Fibroblast of gingiva (primary cell): ENCODE measurements at regions not wholly inside any gene's neighbourhood (a gene's known extent, or its start where the extent isn't known, plus 50 kb on each side); places are given as distances from the start of the nearest gene placed in this dataset.
"Not testable (repeated sequence)": the region's sequence is repeated elsewhere in the genome, so short reads cannot be mapped to it uniquely, and the experiment has no call there.

Source experiments
- DNase-seq: peaks from one replicate; pipeline ENCODE4 v3.0.0-alpha.2; 2011; ENCODE audit warnings: low read depth

DNA sequence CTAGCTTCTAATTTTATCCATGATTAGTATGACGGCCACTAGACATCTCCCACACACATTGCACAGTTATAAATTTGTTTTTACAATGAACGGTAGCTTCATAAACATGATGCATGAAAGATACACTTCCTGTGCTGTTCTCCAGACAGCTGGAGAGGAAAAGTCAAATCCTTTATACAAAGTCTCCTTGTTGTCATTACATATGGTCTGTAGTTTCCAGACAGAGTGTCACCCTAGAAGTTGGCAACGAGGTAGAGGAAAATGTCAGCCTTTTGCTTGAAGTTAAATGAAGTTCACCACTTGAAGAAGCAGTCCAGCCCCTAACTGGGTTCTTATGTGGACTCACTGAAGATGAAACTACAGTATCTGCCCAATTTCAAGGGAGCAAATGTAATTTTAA is 253.0 kb upstream of the P2RY1 start:
- no peak for DNase-seq

- DNase-seq: peak; percentile 16
These were observed 251.0 kb upstream of the P2RY1 start for GRCh38 chr3:152583963-152584362.

- no peak for DNase-seq
These were observed 248.0 kb upstream of the P2RY1 start for GRCh38 chr3:152586974-152587373.

- DNase-seq: no peak
These were observed 247.1 kb upstream of the P2RY1 start for GRCh38 chr3:152587861-152588260.

GRCh38 chr3:152589644-152590043 is 245.3 kb upstream of the P2RY1 start:
- no peak for DNase-seq

DNA sequence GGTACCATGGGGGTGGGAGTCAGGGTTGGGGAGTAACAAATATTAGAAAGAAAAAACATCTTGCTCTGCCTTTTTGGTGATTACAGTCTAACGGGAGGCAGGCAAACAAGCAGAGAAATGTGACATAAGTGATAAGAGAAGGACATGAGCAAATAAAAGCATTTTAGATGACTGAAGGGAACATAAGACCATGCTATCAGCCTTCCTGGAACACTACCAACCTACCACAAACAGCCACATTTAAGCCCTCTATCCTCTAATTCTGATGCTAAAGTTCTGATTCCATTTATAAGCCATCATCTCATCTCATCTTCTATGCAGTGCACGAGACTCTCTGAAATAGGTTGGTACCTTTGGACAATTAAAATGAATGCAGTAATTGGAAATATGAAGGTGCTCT is 243.4 kb upstream of the P2RY1 start:
- no peak for DNase-seq

DNA sequence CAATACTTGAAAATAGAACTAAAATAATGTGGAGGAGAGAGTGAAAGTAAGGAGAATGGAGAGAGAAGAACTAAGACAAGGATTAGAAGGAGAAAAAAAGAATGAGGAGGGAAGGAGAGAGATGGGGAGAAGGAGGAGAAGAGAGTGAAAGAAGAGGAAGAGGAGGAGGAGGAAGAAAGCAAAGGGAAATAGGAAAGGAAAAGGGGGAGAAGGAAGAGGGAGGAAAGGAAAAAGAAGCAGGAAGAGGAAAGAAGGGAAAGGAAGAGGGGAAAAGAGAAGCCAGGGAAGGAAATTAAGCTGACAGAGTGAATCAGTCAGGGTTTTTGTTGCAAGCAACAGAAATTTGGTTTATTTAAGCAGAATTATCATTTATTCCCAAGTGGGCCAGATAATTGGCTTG is 241.7 kb upstream of the P2RY1 start:
- DNase-seq: no peak

DNA sequence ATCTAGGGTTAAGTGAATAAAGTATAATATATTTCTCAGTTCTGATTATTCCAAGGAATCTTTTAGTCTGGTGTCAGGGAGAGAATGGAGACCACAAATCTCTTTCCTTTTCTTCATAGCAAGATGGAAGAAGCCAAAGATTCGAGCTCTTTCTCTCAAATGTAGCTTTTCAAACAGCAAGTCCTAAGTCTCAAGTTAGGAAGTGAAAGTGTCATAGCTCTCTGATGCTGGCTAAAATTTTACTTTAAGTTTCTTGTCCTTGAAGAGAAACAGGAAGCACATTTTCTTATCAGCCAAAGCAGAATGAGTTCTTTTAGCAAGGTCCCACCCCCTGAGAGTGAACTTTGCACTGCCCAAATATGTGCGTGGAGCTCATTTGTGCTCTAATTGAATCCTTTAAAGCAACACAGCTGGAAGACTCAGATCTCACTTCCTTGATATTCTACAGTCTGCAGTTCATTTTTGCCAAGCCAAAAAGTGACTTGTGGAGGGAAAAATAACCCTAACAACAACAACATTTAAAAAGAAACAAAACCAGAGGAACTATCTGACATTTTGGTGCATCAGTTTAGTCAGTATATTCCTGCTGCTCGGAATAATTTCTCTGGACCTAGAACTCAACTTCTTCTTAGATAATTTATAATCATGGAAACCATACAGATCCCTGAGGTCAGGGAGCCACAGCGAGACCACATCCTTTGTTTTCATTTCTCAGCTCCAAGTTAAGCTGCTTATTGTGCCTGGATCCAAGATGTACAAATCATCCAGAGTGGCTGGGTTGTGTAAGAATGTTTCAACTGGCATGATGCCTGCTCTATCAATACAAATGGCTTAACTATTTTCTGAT is 238.7 kb upstream of the P2RY1 start:
- DNase-seq: peak; percentile 77

- not testable (repeated sequence) for DNase-seq
These were observed 238.1 kb upstream of the P2RY1 start for GRCh38 chr3:152596832-152597231.

GRCh38 chr3:152606146-152606545 is 228.8 kb upstream of the P2RY1 start:
- DNase-seq: no peak

DNA sequence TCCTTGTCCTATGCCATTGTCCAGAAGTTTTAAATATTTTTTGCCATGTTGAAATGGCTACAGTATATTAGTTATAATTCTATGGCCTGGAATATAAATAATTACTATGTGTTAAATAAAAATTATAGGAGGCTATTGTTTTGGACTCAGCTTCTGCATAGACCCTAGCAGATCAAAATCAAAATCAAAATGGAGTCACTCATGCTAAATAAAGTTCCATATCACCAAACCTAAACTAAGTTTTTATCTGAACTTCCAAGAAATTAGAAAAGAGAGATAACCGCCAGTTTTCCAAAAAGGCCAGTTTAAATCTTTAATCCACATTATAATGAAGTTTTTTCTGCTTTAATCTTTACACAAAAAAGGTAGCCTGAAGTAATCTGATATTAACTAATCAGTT is 227.8 kb upstream of the P2RY1 start:
- no peak for DNase-seq

DNA sequence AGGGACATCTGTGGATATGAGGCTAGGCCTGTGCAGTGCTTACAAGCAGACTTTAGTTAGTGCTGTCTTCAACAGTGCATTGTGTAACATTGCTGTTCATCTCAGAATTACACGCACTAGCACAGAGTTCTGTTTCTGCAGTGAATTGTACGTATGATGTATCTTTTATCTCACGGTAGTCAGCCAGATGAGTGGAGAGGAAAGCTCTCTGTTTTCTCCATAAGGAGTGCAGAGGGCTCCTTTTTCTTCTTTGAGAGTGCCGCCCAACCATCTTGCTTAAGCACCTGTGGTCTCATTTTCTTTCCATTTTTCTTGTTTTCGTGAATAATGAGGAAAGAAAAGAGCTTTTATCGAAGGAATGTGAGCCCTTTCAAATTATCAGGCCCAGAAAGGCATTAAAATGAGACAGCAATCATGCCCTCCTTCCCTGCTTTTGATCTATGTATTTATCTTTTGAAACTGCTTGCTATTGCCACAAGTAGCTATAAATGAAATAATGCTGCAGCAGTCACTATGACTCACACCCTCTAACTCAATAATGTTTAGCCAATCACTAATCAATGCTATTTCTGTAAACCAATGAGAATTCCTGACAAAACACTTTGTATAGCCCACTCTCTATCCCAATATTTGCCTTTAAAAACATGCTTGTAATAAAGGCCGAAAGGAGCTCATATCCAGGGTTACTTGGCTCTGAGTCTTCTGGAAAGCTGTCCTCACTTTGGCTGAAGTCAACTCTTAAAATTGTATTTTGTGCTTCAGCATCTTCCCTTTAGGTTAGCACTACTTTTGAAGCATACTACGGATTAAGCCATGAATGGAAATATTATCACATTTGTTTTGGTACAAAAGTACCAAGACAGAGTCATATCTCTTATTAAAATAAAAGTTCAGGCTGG is 226.0 kb upstream of the P2RY1 start:
- DNase-seq: no peak

DNA sequence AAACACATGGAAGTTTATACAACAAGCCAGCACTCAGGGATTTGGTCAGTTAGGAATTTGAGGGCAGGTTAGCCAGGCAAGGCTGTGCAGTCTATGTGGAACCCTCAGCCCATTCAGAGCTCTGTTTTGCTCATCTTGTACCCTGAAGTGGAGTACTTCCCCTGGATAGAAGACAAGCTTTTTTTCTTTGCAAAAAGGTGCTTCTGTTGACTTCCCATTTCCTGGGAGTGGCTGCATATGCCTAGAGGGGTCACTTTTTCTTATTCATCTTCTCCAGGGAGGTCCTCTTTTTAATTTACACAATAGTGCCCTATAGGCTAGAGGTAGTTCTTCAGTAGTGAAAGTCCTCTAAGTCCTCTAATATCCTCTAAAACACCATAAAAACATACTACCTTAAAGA is 225.0 kb upstream of the P2RY1 start:
- DNase-seq: no peak

GRCh38 chr3:152610622-152611021 is 224.3 kb upstream of the P2RY1 start:
- DNase-seq: no peak

DNA sequence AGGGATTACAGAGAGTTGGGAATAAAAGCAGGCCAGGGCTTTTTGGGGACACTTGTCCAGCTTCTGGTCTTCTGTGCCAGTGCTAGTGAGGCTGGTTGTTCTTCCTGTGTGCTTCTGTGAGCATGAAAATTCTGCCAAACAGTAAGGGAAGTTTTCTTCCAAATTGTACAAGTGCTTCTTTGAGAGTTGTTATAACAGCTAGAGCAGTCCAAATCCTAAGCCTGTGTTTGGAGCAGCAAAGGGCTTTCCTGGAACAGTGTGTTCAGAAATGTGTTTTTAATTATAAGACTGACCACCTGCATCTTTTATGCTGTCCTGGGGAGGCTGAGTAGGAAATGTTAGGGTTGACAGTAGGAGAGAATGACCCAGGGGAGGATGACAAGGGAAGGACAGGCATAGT is 223.0 kb upstream of the P2RY1 start:
- DNase-seq: no peak

DNA sequence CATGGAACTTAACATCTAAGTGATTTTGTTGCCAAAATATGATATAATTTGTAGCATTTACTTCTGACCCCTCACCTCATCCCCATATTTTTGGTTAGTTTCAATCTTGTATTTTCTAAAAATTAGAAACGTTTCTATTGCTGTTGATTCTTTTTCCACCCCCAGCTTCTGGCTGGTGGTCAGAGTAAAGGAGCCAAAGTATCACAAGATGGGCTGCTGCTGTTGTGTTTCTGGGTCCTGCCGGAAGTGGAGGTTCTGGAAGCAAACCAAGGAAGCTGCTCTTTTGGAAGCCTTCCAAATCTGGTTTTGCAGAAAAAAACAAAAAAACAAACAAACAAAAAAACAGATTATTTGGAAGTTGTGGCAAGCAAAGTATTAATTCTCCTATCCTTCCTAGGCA is 221.1 kb upstream of the P2RY1 start:
- DNase-seq: no peak

GRCh38 chr3:152615681-152616080 is 219.2 kb upstream of the P2RY1 start:
- no peak for DNase-seq

- no peak for DNase-seq
These were observed 217.3 kb upstream of the P2RY1 start for GRCh38 chr3:152617609-152618008.

DNA sequence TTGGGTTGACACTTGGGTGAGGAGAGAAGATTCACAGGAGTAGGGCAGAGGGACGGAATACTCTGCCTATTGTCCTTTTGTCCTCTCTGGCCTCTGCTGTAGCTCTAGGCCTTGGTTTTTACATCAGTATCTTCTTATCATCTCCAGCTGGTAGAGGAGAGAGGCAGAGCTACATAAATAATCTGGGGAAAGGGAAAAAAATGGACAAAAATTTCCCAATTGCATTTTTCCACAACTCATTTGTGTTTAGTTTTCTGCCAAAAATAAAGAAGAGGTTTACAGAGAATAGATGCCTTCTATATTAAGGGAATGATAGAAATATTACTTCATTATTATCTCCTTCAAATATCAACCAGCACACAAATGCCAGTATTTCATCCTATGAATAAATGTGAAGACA is 216.4 kb upstream of the P2RY1 start:
- DNase-seq: no peak

DNA sequence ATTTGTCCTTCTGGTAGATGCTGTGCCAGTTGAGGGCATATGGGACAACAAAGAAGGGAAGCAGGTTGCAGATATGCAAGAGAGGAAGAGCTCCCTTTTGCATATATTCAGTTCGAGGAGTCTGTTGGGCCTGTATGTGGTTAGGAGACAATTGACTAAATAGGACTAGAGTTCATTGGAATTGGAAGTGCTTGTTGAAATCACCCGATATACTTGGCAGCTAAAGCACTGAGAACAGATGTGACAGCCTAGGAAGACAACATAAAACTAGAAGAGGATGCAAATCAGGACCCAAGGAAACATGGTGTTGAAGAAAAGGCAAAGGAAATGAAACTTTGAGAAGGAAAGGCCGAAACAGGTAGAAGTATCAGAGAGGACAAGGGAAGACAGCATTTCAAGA is 215.2 kb upstream of the P2RY1 start:
- no peak for DNase-seq

DNA sequence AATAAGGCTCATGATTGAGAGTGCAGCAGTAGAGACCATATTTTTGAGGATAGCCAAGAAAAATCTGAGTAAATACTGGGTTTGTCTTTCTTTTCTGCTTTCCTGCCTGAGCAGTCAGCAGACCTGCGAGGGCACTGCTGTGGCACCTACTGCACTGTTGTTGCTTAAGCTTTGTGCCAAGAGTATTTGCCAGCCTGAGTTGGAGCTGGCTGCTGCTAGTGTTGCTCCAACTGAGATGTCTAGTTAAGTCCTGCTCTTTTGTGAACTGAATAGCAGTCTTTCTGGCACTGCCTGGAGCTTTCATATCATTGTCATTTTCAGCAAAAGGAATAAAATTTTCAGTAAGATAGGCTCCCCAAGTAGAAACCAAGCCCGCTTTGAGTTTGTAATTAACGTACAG is 214.5 kb upstream of the P2RY1 start:
- no peak for DNase-seq

- DNase-seq: no peak
These were observed 213.7 kb upstream of the P2RY1 start for GRCh38 chr3:152621006-152621868.
